Stomach (tissue), 4 donors: ENCODE measurements at regions not wholly inside any gene's neighbourhood (a gene's known extent, or its start where the extent isn't known, plus 50 kb on each side); places are given as distances from the start of the nearest gene placed in this dataset.

Experiments
- EP300 ChIP-seq: sonication (generic); formaldehyde crosslinking; IDR thresholded peaks from one replicate; pipeline ENCODE4 v1.6.1; 2017; ENCODE audit warnings: antibody characterized with exemption
- POLR2A ChIP-seq, 4 donors: fragments of 450-650 bp; IDR thresholded peaks; one replicate each; pipeline ENCODE4 v1.6.1; 2016; ENCODE audit warnings: antibody characterized with exemption in 4 of 4, control low read depth in 2 of 4, mild to moderate bottlenecking in 1 of 4, moderate library complexity in 1 of 4
- TF ChIP-seq, protein P1 (sequence below), 7 experiments: fragments of 450-650 bp in 4 of 7; fragments of 200-600 bp in 3 of 7; sonication (generic) in 3 of 7; IDR thresholded peaks; one replicate each; pipeline ENCODE4 v1.5.1; 2016 to 2019; ENCODE audit warnings: antibody characterized with exemption in 7 of 7, control low read depth in 2 of 7, mild to moderate bottlenecking in 1 of 7

DNA sequence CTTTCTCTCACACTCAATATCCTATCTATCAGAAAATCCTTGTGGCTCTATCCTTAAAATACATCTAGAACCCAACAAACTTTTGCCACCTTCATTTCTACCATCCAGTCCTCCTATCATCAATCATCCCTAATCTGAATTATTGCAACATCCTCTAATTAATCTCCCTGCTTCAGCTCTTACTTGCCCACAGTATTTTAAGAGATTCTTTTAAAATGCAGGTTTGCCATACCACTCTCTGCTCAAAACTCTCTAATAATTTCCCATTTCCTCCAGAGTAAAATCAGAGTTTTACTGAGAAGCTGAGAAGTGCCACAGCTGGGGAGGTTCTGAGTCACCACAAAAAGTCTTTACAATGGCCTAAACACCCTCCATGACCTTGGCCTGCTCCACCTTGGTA is 234.3 kb upstream of the ZPLD1 start:
- TF ChIP-seq, protein P1, sequence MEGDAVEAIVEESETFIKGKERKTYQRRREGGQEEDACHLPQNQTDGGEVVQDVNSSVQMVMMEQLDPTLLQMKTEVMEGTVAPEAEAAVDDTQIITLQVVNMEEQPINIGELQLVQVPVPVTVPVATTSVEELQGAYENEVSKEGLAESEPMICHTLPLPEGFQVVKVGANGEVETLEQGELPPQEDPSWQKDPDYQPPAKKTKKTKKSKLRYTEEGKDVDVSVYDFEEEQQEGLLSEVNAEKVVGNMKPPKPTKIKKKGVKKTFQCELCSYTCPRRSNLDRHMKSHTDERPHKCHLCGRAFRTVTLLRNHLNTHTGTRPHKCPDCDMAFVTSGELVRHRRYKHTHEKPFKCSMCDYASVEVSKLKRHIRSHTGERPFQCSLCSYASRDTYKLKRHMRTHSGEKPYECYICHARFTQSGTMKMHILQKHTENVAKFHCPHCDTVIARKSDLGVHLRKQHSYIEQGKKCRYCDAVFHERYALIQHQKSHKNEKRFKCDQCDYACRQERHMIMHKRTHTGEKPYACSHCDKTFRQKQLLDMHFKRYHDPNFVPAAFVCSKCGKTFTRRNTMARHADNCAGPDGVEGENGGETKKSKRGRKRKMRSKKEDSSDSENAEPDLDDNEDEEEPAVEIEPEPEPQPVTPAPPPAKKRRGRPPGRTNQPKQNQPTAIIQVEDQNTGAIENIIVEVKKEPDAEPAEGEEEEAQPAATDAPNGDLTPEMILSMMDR (IDR thresholded peaks at IDR 0.05) = no peak
- TF ChIP-seq EP300 (no peak), POLR2A (IDR thresholded peaks at IDR 0.05) (no peak)
